NCI-H774 (cell line): ENCODE measurements at regions not wholly inside any gene's neighbourhood (a gene's known extent, or its start where the extent isn't known, plus 50 kb on each side); places are given as distances from the start of the nearest gene placed in this dataset.
"Not testable (repeated sequence)": the region's sequence is repeated elsewhere in the genome, so short reads cannot be mapped to it uniquely, and the experiment has no call there.

ENCODE experiments used
- DNase-seq: peaks from one replicate; lab custom pipeline; 2025; lab: John Stamatoyannopoulos, UW

- no peak for DNase-seq
These were observed 90.1 kb upstream of the HMGA2 start for GRCh38 chr12:65734226-65734625.

GRCh38 chr12:65739606-65740005 is 84.7 kb upstream of the HMGA2 start:
- no peak for DNase-seq

GRCh38 chr12:65740506-65740872 is 83.8 kb upstream of the HMGA2 start:
- DNase-seq: no peak

GRCh38 chr12:65740873-65741600 is 83.2 kb upstream of the HMGA2 start:
- no peak for DNase-seq

- DNase-seq: no peak
These were observed 82.6 kb upstream of the HMGA2 start for GRCh38 chr12:65741656-65742017.

GRCh38 chr12:65742018-65743010 is 82.0 kb upstream of the HMGA2 start:
- DNase-seq: no peak

GRCh38 chr12:65744236-65744840 is 79.9 kb upstream of the HMGA2 start:
- not testable (repeated sequence) for DNase-seq

GRCh38 chr12:65747338-65747737 is 76.9 kb upstream of the HMGA2 start:
- no peak for DNase-seq

- no peak for DNase-seq
These were observed 76.0 kb upstream of the HMGA2 start for GRCh38 chr12:65748332-65748731.

- no peak for DNase-seq
These were observed 70.0 kb upstream of the HMGA2 start for GRCh38 chr12:65754290-65754689.

- no peak for DNase-seq
These were observed 69.3 kb upstream of the HMGA2 start for GRCh38 chr12:65754744-65755595.

- no peak for DNase-seq
These were observed 68.7 kb upstream of the HMGA2 start for GRCh38 chr12:65755596-65755978.

GRCh38 chr12:65756267-65756666 is 68.0 kb upstream of the HMGA2 start:
- DNase-seq: no peak

GRCh38 chr12:65756956-65757511 is 67.2 kb upstream of the HMGA2 start:
- no peak for DNase-seq

- no peak for DNase-seq
These were observed 65.9 kb upstream of the HMGA2 start for GRCh38 chr12:65758401-65758800.

- no peak for DNase-seq
These were observed 64.5 kb upstream of the HMGA2 start for GRCh38 chr12:65759735-65760134.

GRCh38 chr12:65761301-65761700 is 63.0 kb upstream of the HMGA2 start:
- no peak for DNase-seq

- no peak for DNase-seq
These were observed 60.0 kb upstream of the HMGA2 start for GRCh38 chr12:65764325-65764724.

- no peak for DNase-seq
These were observed 58.9 kb upstream of the HMGA2 start for GRCh38 chr12:65765436-65765813.

GRCh38 chr12:65769880-65770279 is 54.4 kb upstream of the HMGA2 start:
- no peak for DNase-seq
